GM12873 (cell line): ENCODE measurements at regions not wholly inside any gene's neighbourhood (a gene's known extent, or its start where the extent isn't known, plus 50 kb on each side); places are given as distances from the start of the nearest gene placed in this dataset.

Experiments
- CTCF ChIP-seq: IDR thresholded peaks from 2 replicates; pipeline ENCODE4 v1.5.1; 2012; ENCODE audit warnings: low read depth, mild to moderate bottlenecking, moderate library complexity, low read length, control low read depth; ENCODE audit not compliant: insufficient read depth; ENCODE audit errors: missing control alignments

DNA sequence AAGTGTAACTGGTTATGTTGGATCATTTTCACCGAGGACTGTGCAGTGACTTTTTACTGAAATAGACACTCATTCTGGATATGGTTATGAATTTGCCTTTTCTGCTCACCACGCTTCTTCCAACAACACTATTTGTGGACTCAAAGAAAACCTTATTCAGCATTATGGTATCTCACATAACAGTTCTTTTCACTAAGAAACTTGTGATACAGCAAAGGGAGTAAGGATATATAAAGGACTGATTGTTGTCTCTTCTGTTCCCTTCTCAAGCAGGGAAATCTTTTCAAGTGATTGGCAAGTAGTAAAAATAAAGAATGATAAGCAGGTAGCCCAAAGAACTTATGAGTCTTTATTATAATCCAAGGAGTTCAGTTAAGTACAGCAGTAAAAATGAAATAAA, 131.5 kb upstream of the SV2C start:
- no peak for TF ChIP-seq CTCF

GRCh38 chr5:75951158-75951557, 132.0 kb upstream of the SV2C start:
- TF ChIP-seq CTCF = no peak

DNA sequence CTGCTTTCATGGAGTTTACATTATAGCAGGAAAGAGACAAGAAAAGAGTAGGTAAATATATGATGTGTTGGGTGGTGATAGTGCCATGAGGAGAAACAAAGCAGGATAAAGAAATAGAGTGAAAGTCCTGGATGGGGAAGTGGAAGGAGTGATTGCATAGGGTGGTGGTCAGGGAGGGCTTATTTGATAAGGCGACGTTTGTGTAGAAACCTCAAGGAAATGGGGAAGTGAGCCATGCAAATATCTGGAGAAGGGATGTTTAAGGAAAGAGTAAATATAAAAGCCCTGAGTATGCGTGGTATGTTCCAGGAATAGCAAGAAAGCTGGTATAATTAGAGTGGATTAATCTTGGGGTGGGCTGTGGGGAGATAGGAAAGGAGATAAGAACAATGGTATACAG, 134.7 kb upstream of the SV2C start:
- no peak for TF ChIP-seq CTCF

DNA sequence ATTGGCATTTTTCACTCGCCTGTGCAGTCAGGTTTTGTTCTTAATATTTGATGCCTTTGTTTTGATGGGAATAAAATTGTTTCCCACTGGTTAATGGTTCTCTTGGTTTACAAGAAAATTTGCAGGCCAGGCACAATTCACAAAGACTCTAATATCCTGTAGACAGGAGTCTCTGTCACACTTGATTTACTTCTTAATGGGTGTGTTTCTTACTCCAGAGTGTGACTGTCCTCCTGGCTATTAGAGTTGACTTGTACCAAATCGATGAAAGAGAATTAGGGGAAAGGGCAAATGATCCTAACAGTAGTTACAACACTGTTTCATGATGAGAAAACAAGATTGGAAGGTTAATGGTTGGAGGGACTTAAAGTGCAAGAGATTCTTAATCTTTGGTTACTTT, 142.8 kb upstream of the SV2C start:
- TF ChIP-seq CTCF = no peak

GRCh38 chr5:75935572-75935971, 147.6 kb upstream of the SV2C start:
- TF ChIP-seq CTCF = no peak

- TF ChIP-seq CTCF = no peak
Measured at GRCh38 chr5:75933489-75933888, 149.7 kb upstream of the SV2C start.

DNA sequence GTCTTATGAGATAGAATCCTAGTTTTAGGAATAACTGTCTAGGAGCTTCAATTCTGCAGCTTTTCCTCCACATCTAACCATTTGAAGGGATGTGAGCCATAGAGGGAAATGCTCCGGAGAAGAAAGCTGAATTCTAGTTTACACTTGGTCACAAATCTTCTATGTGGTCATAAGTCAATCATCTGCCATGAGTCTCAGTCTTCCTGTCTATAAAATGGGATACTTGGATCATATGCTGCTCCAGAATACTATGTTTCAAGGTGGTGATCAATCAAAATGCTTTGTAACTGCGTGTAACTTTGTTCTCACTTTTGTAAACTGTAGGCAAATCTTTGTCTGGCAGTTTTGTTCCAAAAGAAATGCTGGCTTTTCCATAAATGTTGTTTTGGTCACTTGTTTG, 152.0 kb upstream of the SV2C start:
- no peak for TF ChIP-seq CTCF

DNA sequence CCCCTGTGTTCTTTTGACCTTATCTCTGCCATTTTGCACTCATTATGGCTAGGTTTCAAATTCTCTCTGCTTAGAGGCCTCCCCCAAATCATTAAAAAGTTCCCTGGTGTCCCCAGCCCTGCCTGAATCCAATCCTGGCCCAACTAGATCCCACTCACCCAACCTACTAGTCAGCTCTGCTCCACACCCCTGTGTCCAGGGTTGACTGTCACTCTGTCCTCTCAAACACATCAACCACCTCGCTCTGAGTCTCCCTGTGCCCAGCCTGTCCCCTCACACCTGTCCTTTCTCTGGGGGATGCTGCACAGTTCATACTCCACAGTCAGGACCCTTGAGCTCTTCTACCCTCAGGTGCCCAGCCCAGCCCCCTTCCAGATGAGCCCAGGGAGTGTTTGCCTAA, 154.2 kb upstream of the SV2C start:
- TF ChIP-seq CTCF = no peak
